ENCODE measurements at regions not wholly inside any gene's neighbourhood (a gene's known extent, or its start where the extent isn't known, plus 50 kb on each side); places are given as distances from the start of the nearest gene placed in this dataset.
A peak's percentile ranks its signal among the peaks of the same experiment; 100 is the strongest.
"Not testable (repeated sequence)": the region's sequence is repeated elsewhere in the genome, so short reads cannot be mapped to it uniquely, and the experiment has no call there.

- ATAC-seq = peak; percentile 59 to 64
These were observed 217.6 kb upstream of the THUMPD2 start for GRCh38 chr2:39996653-39997080.

GRCh38 chr2:39995005-39995737, 216.1 kb upstream of the THUMPD2 start:
- no peak for ATAC-seq

GRCh38 chr2:39994151-39994550, 215.1 kb upstream of the THUMPD2 start:
- ATAC-seq = no peak

- no peak for ATAC-seq
These were observed 212.2 kb upstream of the THUMPD2 start for GRCh38 chr2:39991298-39991697.

- ATAC-seq = no peak
These were observed 211.4 kb upstream of the THUMPD2 start for GRCh38 chr2:39990335-39990900.

GRCh38 chr2:39989888-39990287, 210.8 kb upstream of the THUMPD2 start:
- ATAC-seq = no peak

GRCh38 chr2:39981883-39982311, 202.8 kb upstream of the THUMPD2 start:
- no peak for ATAC-seq

GRCh38 chr2:39975476-39976020, 196.5 kb upstream of the THUMPD2 start:
- ATAC-seq = no peak

- no peak for ATAC-seq
These were observed 189.0 kb upstream of the THUMPD2 start for GRCh38 chr2:39968037-39968436.

GRCh38 chr2:39960681-39961080, 181.6 kb upstream of the THUMPD2 start:
- not testable (repeated sequence) for ATAC-seq

GRCh38 chr2:39954346-39954745, 175.3 kb upstream of the THUMPD2 start:
- no peak for ATAC-seq

GRCh38 chr2:39949131-39949530, 170.1 kb upstream of the THUMPD2 start:
- ATAC-seq = no peak

GRCh38 chr2:39948016-39948719, 169.1 kb upstream of the THUMPD2 start:
- ATAC-seq = no peak

GRCh38 chr2:39947294-39948015, 168.4 kb upstream of the THUMPD2 start:
- ATAC-seq = peak in 1 of 2 donors; percentile 14

- no peak for ATAC-seq
These were observed 163.9 kb upstream of the THUMPD2 start for GRCh38 chr2:39942950-39943349.

- no peak for ATAC-seq
These were observed 159.2 kb upstream of the THUMPD2 start for GRCh38 chr2:39938035-39938835.

GRCh38 chr2:39937621-39938020, 158.6 kb upstream of the THUMPD2 start:
- no peak for ATAC-seq

- ATAC-seq = no peak
These were observed 155.8 kb upstream of the THUMPD2 start for GRCh38 chr2:39934851-39935250.

- ATAC-seq = no peak
These were observed 154.1 kb upstream of the THUMPD2 start for GRCh38 chr2:39933196-39933595.

- ATAC-seq = no peak
These were observed 153.1 kb upstream of the THUMPD2 start for GRCh38 chr2:39932198-39932597.

GRCh38 chr2:39930175-39930917, 151.3 kb upstream of the THUMPD2 start:
- no peak for ATAC-seq

Measured in activated CD4-positive, CD25-positive, alpha-beta regulatory T cell treated with anti-CD3 and anti-CD28 coated beads, Interleukin-2, amount 50 U/mL, for 24 hours (primary cell).